OCI-LY1 (cell line): ENCODE measurements at regions not wholly inside any gene's neighbourhood (a gene's known extent, or its start where the extent isn't known, plus 50 kb on each side); places are given as distances from the start of the nearest gene placed in this dataset.

Experiments
- EZH2 ChIP-seq: fragments of 200-600 bp; sonication (generic), shearing (Covaris generic); IDR thresholded peaks from 2 replicates; pipeline ENCODE4 v1.8.0; 2017; ENCODE audit warnings: borderline replicate concordance, mixed run types, mild to moderate bottlenecking, antibody characterized with exemption, low read length, moderate library complexity, mixed read lengths
- TF ChIP-seq, protein P1 (sequence below): fragments of 200-600 bp; sonication (generic), shearing (Covaris generic); IDR thresholded peaks from 2 replicates; pipeline ENCODE4 v1.5.1; 2017; ENCODE audit warnings: mild to moderate bottlenecking, antibody characterized with exemption, low read length, moderate library complexity, mixed read lengths

DNA sequence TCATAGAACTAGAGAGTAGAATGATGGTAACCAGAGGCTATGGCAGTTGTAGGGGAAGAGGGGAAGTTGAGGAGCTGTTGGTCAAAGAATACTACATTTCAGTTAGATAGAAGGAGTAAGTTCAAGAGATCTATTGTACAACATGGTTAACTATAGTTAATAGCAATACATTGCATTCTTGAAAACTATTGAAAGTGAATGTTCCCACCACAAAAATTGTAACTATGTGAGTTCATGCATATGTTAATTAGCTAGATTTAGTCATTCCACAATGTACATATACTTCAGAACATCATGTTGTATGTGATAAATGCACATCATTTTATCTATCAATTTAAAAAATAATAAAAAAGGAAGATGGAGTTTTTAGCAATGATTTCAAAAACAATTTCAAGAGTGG lies 125.3 kb upstream of the IL15 start:
- TF ChIP-seq, protein P1, sequence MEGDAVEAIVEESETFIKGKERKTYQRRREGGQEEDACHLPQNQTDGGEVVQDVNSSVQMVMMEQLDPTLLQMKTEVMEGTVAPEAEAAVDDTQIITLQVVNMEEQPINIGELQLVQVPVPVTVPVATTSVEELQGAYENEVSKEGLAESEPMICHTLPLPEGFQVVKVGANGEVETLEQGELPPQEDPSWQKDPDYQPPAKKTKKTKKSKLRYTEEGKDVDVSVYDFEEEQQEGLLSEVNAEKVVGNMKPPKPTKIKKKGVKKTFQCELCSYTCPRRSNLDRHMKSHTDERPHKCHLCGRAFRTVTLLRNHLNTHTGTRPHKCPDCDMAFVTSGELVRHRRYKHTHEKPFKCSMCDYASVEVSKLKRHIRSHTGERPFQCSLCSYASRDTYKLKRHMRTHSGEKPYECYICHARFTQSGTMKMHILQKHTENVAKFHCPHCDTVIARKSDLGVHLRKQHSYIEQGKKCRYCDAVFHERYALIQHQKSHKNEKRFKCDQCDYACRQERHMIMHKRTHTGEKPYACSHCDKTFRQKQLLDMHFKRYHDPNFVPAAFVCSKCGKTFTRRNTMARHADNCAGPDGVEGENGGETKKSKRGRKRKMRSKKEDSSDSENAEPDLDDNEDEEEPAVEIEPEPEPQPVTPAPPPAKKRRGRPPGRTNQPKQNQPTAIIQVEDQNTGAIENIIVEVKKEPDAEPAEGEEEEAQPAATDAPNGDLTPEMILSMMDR, result no peak
- no peak for TF ChIP-seq EZH2
